HG03439 (cell line): ENCODE measurements at regions not wholly inside any gene's neighbourhood (a gene's known extent, or its start where the extent isn't known, plus 50 kb on each side); places are given as distances from the start of the nearest gene placed in this dataset.

Source experiments
- ATAC-seq: cut with Tn5 transposase; IDR thresholded peaks from one replicate; pipeline ENCODE4 v1.9.1; 2021; ENCODE audit warnings: mild to moderate bottlenecking, moderate library complexity; ENCODE audit not compliant: unreplicated experiment

- ATAC-seq = no peak
These were observed 144.6 kb upstream of the MGAT5 start for GRCh38 chr2:134109246-134109645.

GRCh38 chr2:134109725-134110124, 144.1 kb upstream of the MGAT5 start:
- ATAC-seq = no peak

- ATAC-seq = no peak
These were observed 143.3 kb upstream of the MGAT5 start for GRCh38 chr2:134110532-134110931.

DNA sequence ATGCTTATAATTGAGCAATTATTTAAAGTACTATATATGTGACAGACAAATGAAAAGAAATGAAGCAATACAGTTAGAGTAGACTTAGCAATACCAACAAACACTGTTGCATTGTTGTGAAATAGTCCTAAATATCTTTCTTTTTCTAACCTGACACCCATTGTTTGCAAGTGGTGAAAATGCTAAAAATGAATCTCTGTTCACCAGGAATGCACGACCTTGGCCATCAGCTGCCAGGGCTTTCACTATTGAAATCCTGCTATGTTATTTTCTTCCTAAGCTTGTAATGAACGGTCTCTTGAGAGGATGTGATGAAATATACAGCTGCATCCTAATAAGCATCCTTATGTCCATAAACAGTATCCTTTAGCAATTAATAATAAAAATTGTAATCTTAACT, 136.2 kb upstream of the MGAT5 start:
- ATAC-seq = no peak

- ATAC-seq = peak; percentile 45
These were observed 135.4 kb upstream of the MGAT5 start for GRCh38 chr2:134118279-134119116.

DNA sequence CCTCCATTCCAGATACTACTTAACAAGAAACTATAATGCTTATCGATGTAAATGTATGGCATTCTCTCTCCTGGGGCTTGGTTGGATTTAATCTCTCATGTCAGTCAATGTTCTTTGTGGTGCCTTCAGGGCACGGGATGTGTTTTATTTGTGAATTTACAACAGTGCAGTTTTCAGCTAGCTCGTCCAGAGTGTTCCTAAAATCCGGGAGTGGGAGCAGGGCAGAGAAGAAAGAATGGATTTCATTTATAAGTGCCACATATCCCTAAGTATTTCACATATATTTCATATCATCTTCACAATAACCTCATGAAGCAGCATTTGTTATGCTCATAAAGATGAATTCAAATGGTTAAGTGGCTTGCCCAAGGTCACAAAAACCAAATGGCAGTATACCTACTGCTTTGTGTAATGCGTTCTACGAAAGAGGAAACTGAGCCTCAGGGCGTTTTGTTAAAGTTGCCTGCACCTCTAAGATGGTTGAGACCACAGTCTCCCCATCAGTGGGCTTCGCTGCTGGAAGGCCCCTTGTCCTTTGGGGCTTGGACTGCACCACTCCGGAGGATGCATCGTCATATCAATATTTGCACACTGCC, 134.7 kb upstream of the MGAT5 start:
- peak; percentile 14 for ATAC-seq

GRCh38 chr2:134119713-134120405, 134.0 kb upstream of the MGAT5 start:
- ATAC-seq = peak; percentile 71

DNA sequence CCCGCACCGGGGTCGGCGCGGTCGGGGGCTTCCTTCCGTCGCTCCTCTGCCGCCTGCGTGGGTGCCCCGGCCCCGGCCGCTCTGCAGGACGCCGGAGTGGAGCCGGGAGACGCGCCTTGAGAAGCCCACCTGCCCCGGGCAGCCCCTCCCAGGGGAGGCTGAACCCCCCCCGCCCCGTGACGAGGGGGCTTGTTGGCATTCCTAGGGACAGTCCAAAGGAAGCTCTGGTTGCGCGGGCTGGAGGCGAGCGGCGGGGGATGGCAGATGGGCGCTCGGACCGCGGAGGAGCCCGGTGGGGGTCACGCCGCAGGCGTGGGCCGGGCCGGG, 133.5 kb upstream of the MGAT5 start:
- ATAC-seq = peak; percentile 2

GRCh38 chr2:134120733-134121630, 132.9 kb upstream of the MGAT5 start:
- peak; percentile 37 for ATAC-seq

GRCh38 chr2:134122610-134123009, 131.3 kb upstream of the MGAT5 start:
- no peak for ATAC-seq

DNA sequence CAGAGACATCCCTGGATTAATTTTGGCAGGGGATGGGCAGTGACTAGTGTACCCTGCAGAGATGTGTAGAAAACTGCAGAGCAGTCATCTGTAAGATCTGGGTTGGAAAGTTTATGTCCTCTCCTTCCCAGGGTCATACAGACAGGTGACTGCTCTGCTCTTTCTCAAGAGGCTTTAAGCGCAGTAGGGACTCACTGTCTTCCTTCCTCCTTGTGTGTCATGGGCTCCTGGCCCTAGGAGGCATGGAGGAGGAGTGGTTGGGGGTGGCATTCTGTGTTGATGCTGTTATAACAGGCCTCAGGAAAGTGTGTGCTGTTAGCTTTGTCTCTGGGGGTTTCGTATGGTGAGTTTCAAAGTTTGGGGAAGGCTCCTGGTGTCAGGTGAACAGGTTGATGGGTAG, 130.5 kb upstream of the MGAT5 start:
- ATAC-seq = no peak

DNA sequence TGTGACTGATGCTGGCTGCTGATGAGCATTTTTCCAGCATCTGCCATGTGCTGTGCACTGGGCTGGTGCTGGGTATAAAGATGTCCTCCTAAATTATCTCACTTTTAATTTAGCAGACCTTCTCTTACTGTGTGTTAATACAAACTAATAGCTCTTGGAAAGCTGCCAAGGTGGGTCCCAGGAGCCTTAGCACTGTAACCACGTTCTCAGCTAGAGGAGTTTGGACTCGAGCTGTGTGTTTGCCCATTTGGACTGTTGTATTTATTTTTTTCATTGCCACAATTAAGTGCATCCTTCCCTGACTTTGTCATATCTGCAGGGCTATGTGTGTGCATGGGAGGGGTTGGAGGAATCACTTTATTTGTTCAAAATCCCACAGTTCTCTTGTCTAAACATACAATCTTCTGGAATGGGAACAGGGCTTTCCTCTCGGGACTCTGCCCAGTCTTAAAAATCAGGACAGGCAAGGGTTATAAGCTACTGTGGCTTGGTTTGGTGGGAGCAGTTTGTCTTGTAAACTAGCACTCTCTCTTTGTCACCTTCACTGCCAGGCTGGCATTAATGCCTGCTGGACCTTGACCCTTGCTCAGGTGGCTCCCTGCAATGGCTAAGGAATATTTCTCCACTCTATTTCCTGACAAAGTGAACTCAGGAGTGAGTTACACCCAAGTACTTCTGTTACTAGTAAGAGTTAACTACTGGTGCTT, 129.7 kb upstream of the MGAT5 start:
- no peak for ATAC-seq

GRCh38 chr2:134127496-134127895, 126.4 kb upstream of the MGAT5 start:
- peak; percentile 54 for ATAC-seq

DNA sequence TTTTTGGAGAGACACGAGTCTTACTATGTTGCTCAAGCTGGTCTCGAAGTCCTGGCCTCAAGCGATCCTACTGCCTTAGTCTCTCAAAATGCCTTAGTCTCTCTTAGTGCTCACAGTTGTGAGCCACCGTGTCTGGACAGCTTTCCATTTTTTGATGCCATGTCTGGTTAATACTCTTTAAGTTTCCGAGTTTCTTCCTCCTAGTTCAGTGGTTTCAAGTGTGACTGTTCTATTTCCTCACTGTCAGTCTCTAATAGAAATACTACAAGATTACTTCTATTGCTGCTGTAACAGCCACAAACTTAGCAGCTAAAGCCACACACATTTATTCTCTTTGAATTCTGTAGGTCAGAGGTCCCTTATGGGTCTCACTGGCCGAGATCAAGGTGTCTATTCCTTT, 125.1 kb upstream of the MGAT5 start:
- ATAC-seq = no peak

GRCh38 chr2:134129900-134130537, 123.9 kb upstream of the MGAT5 start:
- ATAC-seq = no peak

GRCh38 chr2:134131681-134132489, 122.0 kb upstream of the MGAT5 start:
- ATAC-seq = no peak

GRCh38 chr2:134132490-134132857, 121.4 kb upstream of the MGAT5 start:
- ATAC-seq = no peak

GRCh38 chr2:134133622-134134312, 120.1 kb upstream of the MGAT5 start:
- no peak for ATAC-seq

DNA sequence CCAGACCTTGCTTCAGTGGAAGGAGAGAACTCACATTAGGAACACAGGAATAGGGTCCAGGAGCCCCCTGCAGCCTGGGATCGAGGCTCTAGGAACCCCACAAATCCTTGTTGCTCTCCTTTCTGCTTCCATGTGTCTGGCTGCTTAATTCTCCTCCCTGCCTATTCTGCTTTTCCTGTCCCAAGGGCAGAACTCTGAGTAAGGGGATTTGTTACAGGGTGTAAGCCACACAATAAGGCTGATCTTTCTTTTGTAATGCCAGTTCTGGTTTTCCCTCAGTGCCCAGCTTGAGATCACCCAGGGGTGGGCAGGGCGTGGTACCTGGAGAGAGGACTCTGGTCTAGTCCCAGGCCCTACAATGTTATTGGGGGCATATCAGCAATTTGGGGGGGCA, 119.6 kb upstream of the MGAT5 start:
- ATAC-seq = no peak
